ENCODE measurements at regions not wholly inside any gene's neighbourhood (a gene's known extent, or its start where the extent isn't known, plus 50 kb on each side); places are given as distances from the start of the nearest gene placed in this dataset.
A peak's percentile ranks its signal among the peaks of the same experiment; 100 is the strongest.

- Histone ChIP-seq H2AK5ac (ENCODE audit: low read depth, low read length) (no peak overlapping the region), H4K20me1 (ENCODE audit: insufficient read depth, low read length) (no peaks in the 10 kb centered on the region), H3K56ac (ENCODE audit: extremely low read depth, insufficient read depth, low read length) (no peak overlapping the region), H2AFZ (replicated peaks; ENCODE audit: low read length, poor library complexity) (no peak overlapping the region), H3K4ac (ENCODE audit: low read depth, low read length) (no peak overlapping the region), H2BK120ac (ENCODE audit: low read depth, low read length) (no peak overlapping the region), H3K27me3 (ENCODE audit: control insufficient read depth, insufficient read depth, low read length) (no peaks in the 10 kb centered on the region), H3K23ac (ENCODE audit: low read depth, low read length) (no peak overlapping the region), H2BK5ac (ENCODE audit: low read depth, low read length, poor library complexity, severe bottlenecking) (no peak overlapping the region), H4K5ac (ENCODE audit: low read depth, low read length) (no peak overlapping the region), H3K4me2 (ENCODE audit: low read depth, low read length) (no peak overlapping the region), H3K9ac (ENCODE audit: low read depth, low read length) (no peak overlapping the region), H2AK9ac (replicated peaks; ENCODE audit: low read depth, low read length, poor library complexity) (no peak overlapping the region), H3K79me1 (ENCODE audit: low read depth in 1 of 2, low read length in 2 of 2) (no peaks in the 10 kb centered on the region), H3K9me1 (ENCODE audit: insufficient read depth, low read length) (no peaks in the 10 kb centered on the region), H3K36me3 (ENCODE audit: control insufficient read depth, insufficient read depth, low read length) (no peaks in the 10 kb centered on the region), H2BK15ac (ENCODE audit: low read depth, low read length) (no peak overlapping the region), H2BK20ac (ENCODE audit: low read depth, low read length) (no peak overlapping the region), H4K8ac (ENCODE audit: low read depth in 2 of 2, low read length in 2 of 2) (no peak overlapping the region), H3K18ac (ENCODE audit: low read depth, low read length) (no peak overlapping the region), H3K4me3 (ENCODE audit: insufficient read depth, low read depth, low read length) (no peak overlapping the region), H3K4me1 (ENCODE audit: control insufficient read depth, insufficient read depth, low read length) (peaks cover 3% of the 10 kb centered on the region; the same call in 1 of the 2 replicates), H3K14ac (replicated peaks; ENCODE audit: low read depth, low read length) (no peak overlapping the region), H3K9me3 (ENCODE audit: control insufficient read depth, insufficient read depth, low read length) (no peaks in the 10 kb centered on the region), H3K27ac (ENCODE audit: insufficient read depth, low read length) (no peak overlapping the region), H4K91ac (ENCODE audit: insufficient read depth, low read depth, low read length) (no peak overlapping the region)
- peak; percentile 20 for DNase-seq
- dilution Hi-C loops (cut with HindIII; ENCODE audit: low sequenced_read_pairs, unreplicated experiment) (no loop called here), intact Hi-C loops (cut with micrococcal nuclease) (no loop called here), in situ Hi-C loops (cut with MboI; ENCODE audit: low sequenced_read_pairs) (no loop called here)
- ChIA-PET CTCF (no interaction called here), POLR2A (ENCODE audit: unreplicated experiment) (no interaction called here)
- no peak for TF ChIP-seq MXI1 (IDR thresholded peaks at IDR 0.05; ENCODE audit: borderline replicate concordance, low read depth, low read length)
- TF ChIP-seq RFX5 (IDR thresholded peaks at IDR 0.05; ENCODE audit: low read depth, low read length) = no peak
- no peak for TF ChIP-seq RAD21 (IDR thresholded peaks at IDR 0.05; ENCODE audit: low read length)
- no peak for TF ChIP-seq CTCF (conservative IDR thresholded peaks at IDR 0.05; ENCODE audit: low read depth, low read length)
- no peak for TF ChIP-seq NFE2L2 (IDR thresholded peaks at IDR 0.05; ENCODE audit: low read depth, low read length)
- no peak for TF ChIP-seq FOS (IDR thresholded peaks at IDR 0.05; ENCODE audit: low read depth, low read length)
- TF ChIP-seq MAZ (IDR thresholded peaks at IDR 0.05; ENCODE audit: borderline replicate concordance, low read depth, low read length) = no peak
- TF ChIP-seq CEBPB (IDR thresholded peaks at IDR 0.05; ENCODE audit: low read depth, low read length) = no peak
- TF ChIP-seq RCOR1 (IDR thresholded peaks at IDR 0.05; ENCODE audit: insufficient replicate concordance, low read length) = no peak
- no peak for TF ChIP-seq SMC3 (IDR thresholded peaks at IDR 0.05; ENCODE audit: low read depth, low read length)
- TF ChIP-seq, protein P1, sequence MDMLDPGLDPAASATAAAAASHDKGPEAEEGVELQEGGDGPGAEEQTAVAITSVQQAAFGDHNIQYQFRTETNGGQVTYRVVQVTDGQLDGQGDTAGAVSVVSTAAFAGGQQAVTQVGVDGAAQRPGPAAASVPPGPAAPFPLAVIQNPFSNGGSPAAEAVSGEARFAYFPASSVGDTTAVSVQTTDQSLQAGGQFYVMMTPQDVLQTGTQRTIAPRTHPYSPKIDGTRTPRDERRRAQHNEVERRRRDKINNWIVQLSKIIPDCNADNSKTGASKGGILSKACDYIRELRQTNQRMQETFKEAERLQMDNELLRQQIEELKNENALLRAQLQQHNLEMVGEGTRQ (IDR thresholded peaks at IDR 0.05; ENCODE audit: low read depth, low read length) = no peak
- TF ChIP-seq CHD1 (IDR thresholded peaks at IDR 0.05; ENCODE audit: low read depth, low read length) = no peak
- TF ChIP-seq, protein P2, sequence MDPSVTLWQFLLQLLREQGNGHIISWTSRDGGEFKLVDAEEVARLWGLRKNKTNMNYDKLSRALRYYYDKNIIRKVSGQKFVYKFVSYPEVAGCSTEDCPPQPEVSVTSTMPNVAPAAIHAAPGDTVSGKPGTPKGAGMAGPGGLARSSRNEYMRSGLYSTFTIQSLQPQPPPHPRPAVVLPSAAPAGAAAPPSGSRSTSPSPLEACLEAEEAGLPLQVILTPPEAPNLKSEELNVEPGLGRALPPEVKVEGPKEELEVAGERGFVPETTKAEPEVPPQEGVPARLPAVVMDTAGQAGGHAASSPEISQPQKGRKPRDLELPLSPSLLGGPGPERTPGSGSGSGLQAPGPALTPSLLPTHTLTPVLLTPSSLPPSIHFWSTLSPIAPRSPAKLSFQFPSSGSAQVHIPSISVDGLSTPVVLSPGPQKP (IDR thresholded peaks at IDR 0.05; ENCODE audit: borderline replicate concordance, low read depth, low read length) = no peak
- TF ChIP-seq POLR2A (IDR thresholded peaks at IDR 0.05; ENCODE audit: low read depth, low read length) = no peak
- no peak for TF ChIP-seq MAFK (IDR thresholded peaks at IDR 0.05; ENCODE audit: low read depth, low read length)
- no peak for TF ChIP-seq BHLHE40 (IDR thresholded peaks at IDR 0.05; ENCODE audit: low read depth, low read length)
- no CpG with 5 or more reads among the region's 2 CpGs for WGBS, 2 experiments (ENCODE audit: extremely low coverage in 2 of 2, insufficient read length in 1 of 2)
- no TSS peak for BruUV-seq (replicated peaks)
- ATAC-seq (ENCODE audit: low read depth) = no peak
These were observed 162.6 kb upstream of the PFN2 start for GRCh38 chr3:150133293-150133692.

Data from IMR-90 (cell line).